ENCODE measurements at regions not wholly inside any gene's neighbourhood (a gene's known extent, or its start where the extent isn't known, plus 50 kb on each side); places are given as distances from the start of the nearest gene placed in this dataset.

DNA sequence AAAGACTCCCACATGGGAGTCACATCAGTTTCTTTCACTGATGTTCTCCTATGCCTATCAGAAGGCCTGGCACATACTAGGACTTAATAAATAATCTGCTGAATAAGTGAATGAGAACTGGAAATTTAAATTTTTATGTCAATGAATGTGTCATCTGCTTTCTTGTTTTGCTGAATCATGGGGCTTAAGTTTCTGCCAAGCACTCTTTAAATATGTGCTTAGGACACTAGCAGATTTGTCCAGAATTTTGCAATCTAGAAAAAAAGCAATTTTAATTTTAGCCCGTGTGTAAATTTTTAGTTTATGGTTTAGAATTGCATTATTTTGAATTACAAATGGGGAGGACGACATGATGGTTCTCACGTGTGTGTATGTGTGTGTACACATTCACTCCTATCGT lies 803.1 kb downstream of the USP25 start:
- peaks cover 2% of the 10 kb centered on the region for H3K27me3 Mint-ChIP-seq (ENCODE audit: insufficient read depth, low read depth, poor library complexity)
- no peak for ATAC-seq
- 0 out of 3 replicates have a peak, but pooled peaks cover 2% of the 10 kb centered on the region for H3K4me1 Mint-ChIP-seq
- TF ChIP-seq, protein P1, sequence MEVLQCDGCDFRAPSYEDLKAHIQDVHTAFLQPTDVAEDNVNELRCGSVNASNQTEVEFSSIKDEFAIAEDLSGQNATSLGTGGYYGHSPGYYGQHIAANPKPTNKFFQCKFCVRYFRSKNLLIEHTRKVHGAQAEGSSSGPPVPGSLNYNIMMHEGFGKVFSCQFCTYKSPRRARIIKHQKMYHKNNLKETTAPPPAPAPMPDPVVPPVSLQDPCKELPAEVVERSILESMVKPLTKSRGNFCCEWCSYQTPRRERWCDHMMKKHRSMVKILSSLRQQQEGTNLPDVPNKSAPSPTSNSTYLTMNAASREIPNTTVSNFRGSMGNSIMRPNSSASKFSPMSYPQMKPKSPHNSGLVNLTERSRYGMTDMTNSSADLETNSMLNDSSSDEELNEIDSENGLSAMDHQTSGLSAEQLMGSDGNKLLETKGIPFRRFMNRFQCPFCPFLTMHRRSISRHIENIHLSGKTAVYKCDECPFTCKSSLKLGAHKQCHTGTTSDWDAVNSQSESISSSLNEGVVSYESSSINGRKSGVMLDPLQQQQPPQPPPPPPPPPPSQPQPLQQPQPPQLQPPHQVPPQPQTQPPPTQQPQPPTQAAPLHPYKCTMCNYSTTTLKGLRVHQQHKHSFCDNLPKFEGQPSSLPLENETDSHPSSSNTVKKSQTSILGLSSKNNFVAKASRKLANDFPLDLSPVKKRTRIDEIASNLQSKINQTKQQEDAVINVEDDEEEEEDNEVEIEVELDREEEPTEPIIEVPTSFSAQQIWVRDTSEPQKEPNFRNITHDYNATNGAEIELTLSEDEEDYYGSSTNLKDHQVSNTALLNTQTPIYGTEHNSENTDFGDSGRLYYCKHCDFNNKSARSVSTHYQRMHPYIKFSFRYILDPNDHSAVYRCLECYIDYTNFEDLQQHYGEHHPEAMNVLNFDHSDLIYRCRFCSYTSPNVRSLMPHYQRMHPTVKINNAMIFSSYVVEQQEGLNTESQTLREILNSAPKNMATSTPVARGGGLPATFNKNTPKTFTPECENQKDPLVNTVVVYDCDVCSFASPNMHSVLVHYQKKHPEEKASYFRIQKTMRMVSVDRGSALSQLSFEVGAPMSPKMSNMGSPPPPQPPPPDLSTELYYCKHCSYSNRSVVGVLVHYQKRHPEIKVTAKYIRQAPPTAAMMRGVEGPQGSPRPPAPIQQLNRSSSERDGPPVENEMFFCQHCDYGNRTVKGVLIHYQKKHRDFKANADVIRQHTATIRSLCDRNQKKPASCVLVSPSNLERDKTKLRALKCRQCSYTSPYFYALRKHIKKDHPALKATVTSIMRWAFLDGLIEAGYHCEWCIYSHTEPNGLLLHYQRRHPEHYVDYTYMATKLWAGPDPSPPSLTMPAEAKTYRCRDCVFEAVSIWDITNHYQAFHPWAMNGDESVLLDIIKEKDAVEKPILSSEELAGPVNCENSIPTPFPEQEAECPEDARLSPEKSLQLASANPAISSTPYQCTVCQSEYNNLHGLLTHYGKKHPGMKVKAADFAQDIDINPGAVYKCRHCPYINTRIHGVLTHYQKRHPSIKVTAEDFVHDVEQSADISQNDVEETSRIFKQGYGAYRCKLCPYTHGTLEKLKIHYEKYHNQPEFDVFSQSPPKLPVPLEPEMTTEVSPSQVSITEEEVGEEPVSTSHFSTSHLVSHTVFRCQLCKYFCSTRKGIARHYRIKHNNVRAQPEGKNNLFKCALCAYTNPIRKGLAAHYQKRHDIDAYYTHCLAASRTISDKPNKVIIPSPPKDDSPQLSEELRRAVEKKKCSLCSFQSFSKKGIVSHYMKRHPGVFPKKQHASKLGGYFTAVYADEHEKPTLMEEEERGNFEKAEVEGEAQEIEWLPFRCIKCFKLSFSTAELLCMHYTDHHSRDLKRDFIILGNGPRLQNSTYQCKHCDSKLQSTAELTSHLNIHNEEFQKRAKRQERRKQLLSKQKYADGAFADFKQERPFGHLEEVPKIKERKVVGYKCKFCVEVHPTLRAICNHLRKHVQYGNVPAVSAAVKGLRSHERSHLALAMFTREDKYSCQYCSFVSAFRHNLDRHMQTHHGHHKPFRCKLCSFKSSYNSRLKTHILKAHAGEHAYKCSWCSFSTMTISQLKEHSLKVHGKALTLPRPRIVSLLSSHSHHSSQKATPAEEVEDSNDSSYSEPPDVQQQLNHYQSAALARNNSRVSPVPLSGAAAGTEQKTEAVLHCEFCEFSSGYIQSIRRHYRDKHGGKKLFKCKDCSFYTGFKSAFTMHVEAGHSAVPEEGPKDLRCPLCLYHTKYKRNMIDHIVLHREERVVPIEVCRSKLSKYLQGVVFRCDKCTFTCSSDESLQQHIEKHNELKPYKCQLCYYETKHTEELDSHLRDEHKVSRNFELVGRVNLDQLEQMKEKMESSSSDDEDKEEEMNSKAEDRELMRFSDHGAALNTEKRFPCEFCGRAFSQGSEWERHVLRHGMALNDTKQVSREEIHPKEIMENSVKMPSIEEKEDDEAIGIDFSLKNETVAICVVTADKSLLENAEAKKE (CRISPR knock-in tag; IDR thresholded peaks at IDR 0.05): no peak
- TF ChIP-seq STAT1 (IDR thresholded peaks at IDR 0.05; ENCODE audit: unreplicated experiment) (no peak), POLR2AphosphoS5 (IDR thresholded peaks at IDR 0.05; ENCODE audit: low read depth) (no peak), ZNF331 (CRISPR knock-in tag; IDR thresholded peaks at IDR 0.05; ENCODE audit: low read depth) (no peak), EZH2 (IDR thresholded peaks at IDR 0.05; ENCODE audit: low read depth, unreplicated experiment) (no peak), JUNB (IDR thresholded peaks at IDR 0.05; ENCODE audit: unreplicated experiment) (no peak), CREB1 (CRISPR knock-in tag; IDR thresholded peaks at IDR 0.05; ENCODE audit: low read depth) (no peak), EZH2phosphoT487 (IDR thresholded peaks at IDR 0.05; ENCODE audit: unreplicated experiment) (no peak), ZNF114 (CRISPR knock-in tag; IDR thresholded peaks at IDR 0.05) (no peak)
- TF ChIP-seq, protein P2, sequence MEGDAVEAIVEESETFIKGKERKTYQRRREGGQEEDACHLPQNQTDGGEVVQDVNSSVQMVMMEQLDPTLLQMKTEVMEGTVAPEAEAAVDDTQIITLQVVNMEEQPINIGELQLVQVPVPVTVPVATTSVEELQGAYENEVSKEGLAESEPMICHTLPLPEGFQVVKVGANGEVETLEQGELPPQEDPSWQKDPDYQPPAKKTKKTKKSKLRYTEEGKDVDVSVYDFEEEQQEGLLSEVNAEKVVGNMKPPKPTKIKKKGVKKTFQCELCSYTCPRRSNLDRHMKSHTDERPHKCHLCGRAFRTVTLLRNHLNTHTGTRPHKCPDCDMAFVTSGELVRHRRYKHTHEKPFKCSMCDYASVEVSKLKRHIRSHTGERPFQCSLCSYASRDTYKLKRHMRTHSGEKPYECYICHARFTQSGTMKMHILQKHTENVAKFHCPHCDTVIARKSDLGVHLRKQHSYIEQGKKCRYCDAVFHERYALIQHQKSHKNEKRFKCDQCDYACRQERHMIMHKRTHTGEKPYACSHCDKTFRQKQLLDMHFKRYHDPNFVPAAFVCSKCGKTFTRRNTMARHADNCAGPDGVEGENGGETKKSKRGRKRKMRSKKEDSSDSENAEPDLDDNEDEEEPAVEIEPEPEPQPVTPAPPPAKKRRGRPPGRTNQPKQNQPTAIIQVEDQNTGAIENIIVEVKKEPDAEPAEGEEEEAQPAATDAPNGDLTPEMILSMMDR (conservative IDR thresholded peaks at IDR 0.05; ENCODE audit: low read depth in 2 of 2): no peak
- TF ChIP-seq, protein P3, sequence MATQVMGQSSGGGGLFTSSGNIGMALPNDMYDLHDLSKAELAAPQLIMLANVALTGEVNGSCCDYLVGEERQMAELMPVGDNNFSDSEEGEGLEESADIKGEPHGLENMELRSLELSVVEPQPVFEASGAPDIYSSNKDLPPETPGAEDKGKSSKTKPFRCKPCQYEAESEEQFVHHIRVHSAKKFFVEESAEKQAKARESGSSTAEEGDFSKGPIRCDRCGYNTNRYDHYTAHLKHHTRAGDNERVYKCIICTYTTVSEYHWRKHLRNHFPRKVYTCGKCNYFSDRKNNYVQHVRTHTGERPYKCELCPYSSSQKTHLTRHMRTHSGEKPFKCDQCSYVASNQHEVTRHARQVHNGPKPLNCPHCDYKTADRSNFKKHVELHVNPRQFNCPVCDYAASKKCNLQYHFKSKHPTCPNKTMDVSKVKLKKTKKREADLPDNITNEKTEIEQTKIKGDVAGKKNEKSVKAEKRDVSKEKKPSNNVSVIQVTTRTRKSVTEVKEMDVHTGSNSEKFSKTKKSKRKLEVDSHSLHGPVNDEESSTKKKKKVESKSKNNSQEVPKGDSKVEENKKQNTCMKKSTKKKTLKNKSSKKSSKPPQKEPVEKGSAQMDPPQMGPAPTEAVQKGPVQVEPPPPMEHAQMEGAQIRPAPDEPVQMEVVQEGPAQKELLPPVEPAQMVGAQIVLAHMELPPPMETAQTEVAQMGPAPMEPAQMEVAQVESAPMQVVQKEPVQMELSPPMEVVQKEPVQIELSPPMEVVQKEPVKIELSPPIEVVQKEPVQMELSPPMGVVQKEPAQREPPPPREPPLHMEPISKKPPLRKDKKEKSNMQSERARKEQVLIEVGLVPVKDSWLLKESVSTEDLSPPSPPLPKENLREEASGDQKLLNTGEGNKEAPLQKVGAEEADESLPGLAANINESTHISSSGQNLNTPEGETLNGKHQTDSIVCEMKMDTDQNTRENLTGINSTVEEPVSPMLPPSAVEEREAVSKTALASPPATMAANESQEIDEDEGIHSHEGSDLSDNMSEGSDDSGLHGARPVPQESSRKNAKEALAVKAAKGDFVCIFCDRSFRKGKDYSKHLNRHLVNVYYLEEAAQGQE (IDR thresholded peaks at IDR 0.05; ENCODE audit: unreplicated experiment): no peak
- TF ChIP-seq, protein P4, sequence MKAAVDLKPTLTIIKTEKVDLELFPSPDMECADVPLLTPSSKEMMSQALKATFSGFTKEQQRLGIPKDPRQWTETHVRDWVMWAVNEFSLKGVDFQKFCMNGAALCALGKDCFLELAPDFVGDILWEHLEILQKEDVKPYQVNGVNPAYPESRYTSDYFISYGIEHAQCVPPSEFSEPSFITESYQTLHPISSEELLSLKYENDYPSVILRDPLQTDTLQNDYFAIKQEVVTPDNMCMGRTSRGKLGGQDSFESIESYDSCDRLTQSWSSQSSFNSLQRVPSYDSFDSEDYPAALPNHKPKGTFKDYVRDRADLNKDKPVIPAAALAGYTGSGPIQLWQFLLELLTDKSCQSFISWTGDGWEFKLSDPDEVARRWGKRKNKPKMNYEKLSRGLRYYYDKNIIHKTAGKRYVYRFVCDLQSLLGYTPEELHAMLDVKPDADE (IDR thresholded peaks at IDR 0.05): no peak
- no peaks in the 10 kb centered on the region for H3F3A ChIP-seq (replicated peaks; ENCODE audit: low read depth)
- peaks cover 16% of the 10 kb centered on the region for H3K9me3 Mint-ChIP-seq
- H3K4me3 ChIP-seq: no peak overlapping the region
- no peak for DNase-seq (ENCODE audit: low spot score)
- peak overlapping the region; percentile 76; the same call in 1 of the 2 replicates for H3K27ac Mint-ChIP-seq
- H3K9me2 ChIP-seq (ENCODE audit: insufficient read depth): no peaks in the 10 kb centered on the region
- no peak overlapping the region for H3K4me2 ChIP-seq
- H3K79me2 ChIP-seq (replicated peaks; ENCODE audit: insufficient read depth): no peaks in the 10 kb centered on the region
- H3K27ac ChIP-seq (ENCODE audit: low read depth): no peak overlapping the region
- no peak overlapping the region for H2AFZ ChIP-seq
- H4K20me1 ChIP-seq (replicated peaks; ENCODE audit: insufficient read depth): no peaks in the 10 kb centered on the region
- no peaks in the 10 kb centered on the region for H3K4me1 ChIP-seq (ENCODE audit: insufficient read depth)
- H3K36me3 Mint-ChIP-seq (ENCODE audit: low read depth): no peaks in the 10 kb centered on the region; the same call in 1 of the 3 replicates
- no peaks in the 10 kb centered on the region for H3K27me3 ChIP-seq (ENCODE audit: insufficient read depth)
- no peaks in the 10 kb centered on the region for H3K36me3 ChIP-seq (ENCODE audit: insufficient read depth)
- no peak overlapping the region for H3K4me3 Mint-ChIP-seq

Measured in GM23338 (cell line).